DND-41 (cell line): ENCODE measurements at regions not wholly inside any gene's neighbourhood (a gene's known extent, or its start where the extent isn't known, plus 50 kb on each side); places are given as distances from the start of the nearest gene placed in this dataset.

Source experiments
- EZH2 ChIP-seq: IDR thresholded peaks from 3 replicates; pipeline ENCODE4 v1.6.1; 2012; ENCODE audit warnings: borderline replicate concordance, low read depth, mild to moderate bottlenecking, moderate library complexity, low read length, inconsistent platforms; ENCODE audit not compliant: severe bottlenecking
- TF ChIP-seq, protein P1 (sequence below): IDR thresholded peaks from 2 replicates; pipeline ENCODE4 v1.5.1; 2012; ENCODE audit warnings: borderline replicate concordance, low read length, moderate library complexity, mild to moderate bottlenecking; ENCODE audit not compliant: poor library complexity, severe bottlenecking; ENCODE audit errors: extremely low read depth

DNA sequence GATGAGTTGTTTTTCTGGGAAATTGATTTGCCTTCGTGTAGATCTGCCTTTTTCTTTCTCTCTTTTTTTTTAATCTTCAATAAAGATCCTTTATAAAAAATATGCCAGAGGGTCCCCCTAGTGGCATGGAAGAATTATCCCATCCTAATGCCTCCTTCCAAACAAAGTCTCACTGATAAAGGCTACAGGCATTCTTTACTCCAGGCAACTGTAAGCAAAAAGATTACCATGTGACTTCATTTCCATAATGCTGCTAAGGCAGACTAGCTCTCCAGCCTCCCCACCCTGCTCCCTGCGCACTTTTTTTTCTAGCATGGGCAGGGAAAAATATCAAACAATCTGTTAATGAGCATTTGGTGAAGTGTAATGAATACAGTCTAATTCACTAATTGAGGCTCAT lies 220.2 kb upstream of the CDH8 start:
- TF ChIP-seq, protein P1, sequence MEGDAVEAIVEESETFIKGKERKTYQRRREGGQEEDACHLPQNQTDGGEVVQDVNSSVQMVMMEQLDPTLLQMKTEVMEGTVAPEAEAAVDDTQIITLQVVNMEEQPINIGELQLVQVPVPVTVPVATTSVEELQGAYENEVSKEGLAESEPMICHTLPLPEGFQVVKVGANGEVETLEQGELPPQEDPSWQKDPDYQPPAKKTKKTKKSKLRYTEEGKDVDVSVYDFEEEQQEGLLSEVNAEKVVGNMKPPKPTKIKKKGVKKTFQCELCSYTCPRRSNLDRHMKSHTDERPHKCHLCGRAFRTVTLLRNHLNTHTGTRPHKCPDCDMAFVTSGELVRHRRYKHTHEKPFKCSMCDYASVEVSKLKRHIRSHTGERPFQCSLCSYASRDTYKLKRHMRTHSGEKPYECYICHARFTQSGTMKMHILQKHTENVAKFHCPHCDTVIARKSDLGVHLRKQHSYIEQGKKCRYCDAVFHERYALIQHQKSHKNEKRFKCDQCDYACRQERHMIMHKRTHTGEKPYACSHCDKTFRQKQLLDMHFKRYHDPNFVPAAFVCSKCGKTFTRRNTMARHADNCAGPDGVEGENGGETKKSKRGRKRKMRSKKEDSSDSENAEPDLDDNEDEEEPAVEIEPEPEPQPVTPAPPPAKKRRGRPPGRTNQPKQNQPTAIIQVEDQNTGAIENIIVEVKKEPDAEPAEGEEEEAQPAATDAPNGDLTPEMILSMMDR, result peak; percentile 60
- no peak for TF ChIP-seq EZH2
